ENCODE measurements at regions not wholly inside any gene's neighbourhood (a gene's known extent, or its start where the extent isn't known, plus 50 kb on each side); places are given as distances from the start of the nearest gene placed in this dataset.
"Not testable (repeated sequence)": the region's sequence is repeated elsewhere in the genome, so short reads cannot be mapped to it uniquely, and the experiment has no call there.

- intact Hi-C loops (cut with micrococcal nuclease), result no loop called here
These were observed 239.1 kb downstream of the CHM start for GRCh38 chrX:85808217-85808616.

DNA sequence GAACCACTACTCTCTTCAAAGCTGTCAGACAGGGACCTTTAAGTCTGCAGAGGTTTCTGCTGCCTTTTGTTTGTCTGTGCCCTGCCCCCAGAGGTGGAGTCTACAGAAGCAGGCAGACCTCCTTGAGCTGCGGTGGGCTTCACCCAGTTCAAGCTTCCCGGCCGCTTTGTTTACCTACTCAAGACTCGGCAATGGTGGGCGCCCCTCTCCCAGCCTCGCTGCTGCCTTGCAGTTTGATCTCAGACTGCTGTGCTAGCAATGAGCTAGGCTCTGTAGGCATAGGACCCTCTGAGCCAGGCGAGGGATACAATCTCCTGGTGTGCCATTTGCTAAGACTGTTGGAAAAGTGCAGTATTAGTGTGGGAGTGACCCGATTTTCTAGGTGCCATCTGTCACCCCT lies 275.0 kb downstream of the CHM start:
- intact Hi-C loops (cut with micrococcal nuclease), result not testable (repeated sequence)

GRCh38 chrX:85765651-85766050 lies 281.7 kb downstream of the CHM start:
- intact Hi-C loops (cut with micrococcal nuclease), result no loop called here

- intact Hi-C loops (cut with micrococcal nuclease), result not testable (repeated sequence)
These were observed 324.3 kb downstream of the CHM start for GRCh38 chrX:85723025-85723424.

GRCh38 chrX:85703233-85703632 lies 323.8 kb upstream of the POF1B start:
- intact Hi-C loops (cut with micrococcal nuclease), result not testable (repeated sequence)

DNA sequence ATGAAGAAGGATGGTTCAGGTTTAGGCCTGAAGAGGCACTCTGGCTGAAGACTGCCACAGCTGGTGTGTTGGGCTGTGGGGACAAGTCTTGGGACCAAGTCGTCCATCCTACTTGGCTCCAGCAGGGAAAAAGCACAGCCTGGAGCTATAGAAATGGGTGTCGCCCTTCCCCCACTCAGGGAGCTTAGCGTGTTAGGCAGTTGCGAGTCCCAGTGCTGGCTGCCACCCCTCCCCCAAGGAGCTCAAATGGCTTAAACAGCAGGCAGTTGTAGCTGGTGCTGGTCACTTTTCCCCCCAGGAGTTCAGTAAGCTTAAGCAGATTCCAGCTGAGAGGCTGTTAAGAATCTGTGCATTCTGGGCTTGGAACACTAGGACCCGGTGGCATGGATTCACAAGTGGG lies 319.5 kb upstream of the POF1B start:
- intact Hi-C loops (cut with micrococcal nuclease), result no loop called here

- intact Hi-C loops (cut with micrococcal nuclease), result no loop called here
These were observed 306.4 kb upstream of the POF1B start for GRCh38 chrX:85685843-85686242.

DNA sequence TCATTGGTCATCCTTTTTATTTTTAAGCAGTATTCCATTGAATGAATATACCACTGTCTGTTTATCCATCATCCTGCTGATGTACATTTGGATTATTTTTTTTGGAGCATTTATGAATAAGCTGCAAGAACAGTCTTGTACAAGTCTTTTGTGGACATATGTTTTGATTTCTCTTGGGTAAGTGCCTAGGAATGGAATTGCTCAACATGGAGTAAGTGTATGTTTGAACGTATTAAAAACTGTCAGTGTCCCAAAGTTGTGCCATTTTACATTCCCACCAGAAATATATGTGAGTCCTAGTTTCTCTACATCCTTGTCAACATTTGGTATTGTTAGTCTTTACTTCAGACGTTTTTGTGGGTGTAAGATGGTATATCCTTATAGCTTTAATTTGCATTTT lies 287.0 kb upstream of the POF1B start:
- intact Hi-C loops (cut with micrococcal nuclease), result no loop called here

- intact Hi-C loops (cut with micrococcal nuclease), result not testable (repeated sequence)
These were observed 284.5 kb upstream of the POF1B start for GRCh38 chrX:85663970-85664369.

GRCh38 chrX:85630901-85631300 lies 251.4 kb upstream of the POF1B start:
- intact Hi-C loops (cut with micrococcal nuclease), result no loop called here

GRCh38 chrX:85627363-85627762 lies 247.9 kb upstream of the POF1B start:
- intact Hi-C loops (cut with micrococcal nuclease), result no loop called here

DNA sequence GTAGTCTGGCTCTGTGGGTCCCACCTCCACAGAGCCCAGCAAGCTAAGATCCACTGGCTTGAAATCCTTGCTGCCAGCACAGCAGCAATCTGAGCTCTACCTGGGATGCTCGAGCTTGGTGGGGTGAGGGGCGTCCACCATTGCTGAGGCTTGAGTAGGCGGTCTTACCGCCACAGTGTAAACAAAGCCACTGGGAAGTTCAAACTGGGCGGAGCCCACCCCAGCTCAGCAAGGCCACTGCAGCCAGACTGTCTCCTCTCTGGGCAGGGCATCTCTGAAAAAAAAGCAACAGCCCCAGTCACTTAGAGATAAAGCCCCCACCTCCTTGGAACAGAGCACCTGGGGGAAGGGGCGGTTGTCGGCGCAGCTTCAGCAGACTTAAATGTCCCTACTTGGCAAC lies 243.2 kb upstream of the POF1B start:
- intact Hi-C loops (cut with micrococcal nuclease), result no loop called here

- intact Hi-C loops (cut with micrococcal nuclease), result no loop called here
These were observed 241.0 kb upstream of the POF1B start for GRCh38 chrX:85620466-85620865.

DNA sequence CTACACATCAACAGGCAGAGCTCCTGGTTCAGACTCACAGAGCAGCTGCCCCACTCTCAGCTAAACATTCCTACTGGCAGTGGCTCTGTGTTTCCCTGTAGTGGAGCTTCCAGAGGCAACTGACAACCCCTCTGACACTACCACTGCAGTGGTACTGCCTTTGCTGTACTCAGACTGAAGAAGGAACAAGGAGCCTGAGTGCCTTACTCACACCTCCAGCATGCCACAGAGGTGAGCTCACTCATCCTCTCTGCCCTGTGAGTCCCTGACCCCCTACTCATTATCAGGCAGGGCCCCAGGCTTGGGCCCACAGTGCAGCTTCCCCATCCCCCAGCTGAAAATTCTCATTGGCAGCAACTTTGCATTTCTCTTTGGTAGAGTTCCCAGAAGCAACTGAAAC lies 240.5 kb upstream of the POF1B start:
- intact Hi-C loops (cut with micrococcal nuclease), result no loop called here

DNA sequence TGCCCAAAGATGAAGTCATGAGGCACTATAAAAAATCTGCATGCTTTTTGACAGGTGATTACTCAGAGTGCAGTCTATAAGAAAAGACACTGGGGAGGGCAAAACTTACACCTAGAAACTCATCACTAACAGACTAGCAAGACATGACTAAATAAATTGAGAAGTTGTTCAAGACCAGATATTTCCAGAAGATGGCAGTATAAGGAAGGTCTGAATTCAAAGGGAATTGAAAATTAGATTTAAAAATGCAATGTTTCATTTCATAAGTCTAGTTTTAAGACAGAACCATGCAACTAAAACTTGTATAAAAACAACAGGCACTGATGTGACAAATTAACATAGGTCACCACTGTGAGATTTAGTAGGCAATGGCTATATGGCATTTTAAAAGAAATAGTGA lies 232.5 kb upstream of the POF1B start:
- intact Hi-C loops (cut with micrococcal nuclease), result loop anchor here (5.0 kb wide), 1 partner anchor 1685 kb away; no protein-coding TSS in a partner anchor

DNA sequence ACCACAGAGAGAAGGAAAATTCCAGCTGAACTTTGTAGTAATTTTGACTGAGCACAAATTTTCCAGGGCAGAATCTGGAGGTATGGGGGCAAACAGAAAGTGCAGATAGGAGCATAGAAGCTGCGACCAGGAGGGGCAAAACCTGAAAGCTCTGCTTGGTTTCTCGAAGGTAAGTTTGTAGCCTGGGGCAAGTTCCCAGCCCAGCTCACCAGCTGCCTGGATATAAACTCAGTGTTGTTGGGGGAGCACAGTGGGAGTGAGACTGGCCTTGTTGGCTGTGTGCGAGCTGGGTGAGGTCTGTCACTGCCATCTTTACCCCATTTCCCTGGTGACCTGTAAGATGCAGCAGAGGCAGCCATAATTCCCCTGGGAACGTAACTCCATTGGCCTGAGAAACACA lies 213.5 kb upstream of the POF1B start:
- intact Hi-C loops (cut with micrococcal nuclease), result no loop called here

GRCh38 chrX:85591536-85591935 lies 212.1 kb upstream of the POF1B start:
- intact Hi-C loops (cut with micrococcal nuclease), result no loop called here

GRCh38 chrX:85590638-85591037 lies 211.2 kb upstream of the POF1B start:
- intact Hi-C loops (cut with micrococcal nuclease), result no loop called here

DNA sequence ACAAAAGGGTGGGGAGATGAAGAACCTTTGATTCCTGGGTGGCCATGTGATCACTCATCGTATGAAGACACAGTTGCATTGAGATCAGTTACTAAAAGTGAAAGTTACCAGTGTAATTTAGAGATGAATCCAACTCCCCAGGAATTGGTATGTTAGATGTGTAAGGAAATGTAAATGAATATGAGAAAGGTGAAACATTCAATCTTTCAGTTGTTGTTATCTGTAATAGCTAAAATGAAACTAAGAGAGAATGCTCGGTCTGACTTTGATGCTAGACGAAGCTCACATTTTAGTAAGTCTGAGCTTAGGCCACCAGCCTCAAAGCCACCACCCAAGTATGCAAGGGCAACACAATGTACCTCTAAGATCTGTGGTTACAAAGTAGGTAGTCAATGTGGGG lies 194.3 kb upstream of the POF1B start:
- intact Hi-C loops (cut with micrococcal nuclease), result no loop called here

- intact Hi-C loops (cut with micrococcal nuclease), result no loop called here
These were observed 191.0 kb upstream of the POF1B start for GRCh38 chrX:85570496-85570895.

DNA sequence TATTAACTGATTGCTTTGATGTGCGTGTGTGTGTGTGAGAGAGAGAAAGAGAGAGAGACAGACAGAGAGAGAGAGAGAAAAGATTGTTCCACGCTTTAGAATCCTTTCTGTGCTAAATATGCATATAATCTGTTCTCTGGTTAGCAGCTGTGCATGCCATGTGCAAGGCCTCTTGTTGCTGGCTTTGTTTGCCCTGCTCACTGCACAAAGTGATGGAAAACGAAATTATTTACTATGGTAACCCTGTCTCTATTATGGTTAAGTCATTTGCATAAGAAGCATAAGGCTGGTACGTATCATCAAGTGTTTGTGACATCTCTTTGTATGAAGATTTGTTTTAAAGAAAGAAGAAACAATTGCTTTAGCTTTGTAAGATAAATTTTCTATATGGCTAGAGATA lies 190.2 kb upstream of the POF1B start:
- intact Hi-C loops (cut with micrococcal nuclease), result no loop called here

GRCh38 chrX:85569096-85569495 lies 189.6 kb upstream of the POF1B start:
- intact Hi-C loops (cut with micrococcal nuclease), result no loop called here

GRCh38 chrX:85561231-85561630 lies 181.8 kb upstream of the POF1B start:
- intact Hi-C loops (cut with micrococcal nuclease), result no loop called here

- intact Hi-C loops (cut with micrococcal nuclease), result loop anchor here (2.0 kb wide), 1 partner anchor 434 kb away; no protein-coding TSS in a partner anchor
These were observed 165.1 kb upstream of the POF1B start for GRCh38 chrX:85544609-85545008.
